ENCODE measurements at regions not wholly inside any gene's neighbourhood (a gene's known extent, or its start where the extent isn't known, plus 50 kb on each side); places are given as distances from the start of the nearest gene placed in this dataset.
"Not testable (repeated sequence)": the region's sequence is repeated elsewhere in the genome, so short reads cannot be mapped to it uniquely, and the experiment has no call there.

- POLR2A ChIA-PET: no interaction called here
- DNase-seq (ENCODE audit: low read depth): no peak
- Histone ChIP-seq H3K27me3 (ENCODE audit: control insufficient read depth, insufficient read depth, low read length) (no peaks in the 10 kb centered on the region), H3K4me3 (ENCODE audit: low read depth, low read length) (no peak overlapping the region), H3K36me3 (ENCODE audit: control insufficient read depth, insufficient read depth, low read length) (no peaks in the 10 kb centered on the region)
- CTCF ChIA-PET: no interaction called here
- no peak for TF ChIP-seq CTCF (IDR thresholded peaks at IDR 0.05; ENCODE audit: insufficient read depth, low read depth, low read length)
Measured at GRCh38 chr13:67474115-67474514, 244.0 kb upstream of the PCDH9 start.

- no peak overlapping the region for H3K4me3 ChIP-seq (ENCODE audit: low read depth, low read length)
- H3K36me3 ChIP-seq (ENCODE audit: control insufficient read depth, insufficient read depth, low read length): no peaks in the 10 kb centered on the region
- POLR2A ChIA-PET: no interaction called here
- no peak for TF ChIP-seq CTCF (IDR thresholded peaks at IDR 0.05; ENCODE audit: insufficient read depth, low read depth, low read length)
- no peak for DNase-seq (ENCODE audit: low read depth)
- no peaks in the 10 kb centered on the region for H3K27me3 ChIP-seq (ENCODE audit: control insufficient read depth, insufficient read depth, low read length)
- CTCF ChIA-PET: no interaction called here
Measured at GRCh38 chr13:67469623-67470022, 239.5 kb upstream of the PCDH9 start.

DNA sequence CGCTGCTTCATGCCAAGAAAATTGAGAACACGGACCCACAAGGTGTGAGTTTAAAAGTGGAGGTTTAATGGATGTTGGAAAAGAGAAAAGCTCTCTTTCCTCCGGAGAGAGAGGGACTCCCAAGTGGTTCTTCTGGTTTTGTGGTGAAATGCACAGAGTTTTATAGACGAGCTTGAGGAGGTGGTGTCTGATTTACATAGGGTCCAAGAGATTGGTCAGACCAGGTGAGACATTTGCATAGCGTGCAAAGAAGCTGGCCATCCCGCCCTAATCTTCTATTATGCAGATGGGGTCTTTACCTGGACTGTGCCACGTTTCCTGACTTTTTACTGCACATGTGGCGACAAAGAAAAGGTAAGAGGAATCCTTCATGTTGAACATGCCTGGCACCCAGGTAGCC lies 236.4 kb upstream of the PCDH9 start:
- DNase-seq (ENCODE audit: low read depth): no peak
- CTCF ChIA-PET: no interaction called here
- H3K27me3 ChIP-seq (ENCODE audit: control insufficient read depth, insufficient read depth, low read length): no peaks in the 10 kb centered on the region
- no peak overlapping the region for H3K4me3 ChIP-seq (ENCODE audit: low read depth, low read length)
- H3K36me3 ChIP-seq (ENCODE audit: control insufficient read depth, insufficient read depth, low read length): no peaks in the 10 kb centered on the region
- POLR2A ChIA-PET: no interaction called here
- TF ChIP-seq CTCF (IDR thresholded peaks at IDR 0.05; ENCODE audit: insufficient read depth, low read depth, low read length): no peak

- CTCF ChIA-PET: no interaction called here
Measured at GRCh38 chr13:67464154-67464553, 234.0 kb upstream of the PCDH9 start.

DNA sequence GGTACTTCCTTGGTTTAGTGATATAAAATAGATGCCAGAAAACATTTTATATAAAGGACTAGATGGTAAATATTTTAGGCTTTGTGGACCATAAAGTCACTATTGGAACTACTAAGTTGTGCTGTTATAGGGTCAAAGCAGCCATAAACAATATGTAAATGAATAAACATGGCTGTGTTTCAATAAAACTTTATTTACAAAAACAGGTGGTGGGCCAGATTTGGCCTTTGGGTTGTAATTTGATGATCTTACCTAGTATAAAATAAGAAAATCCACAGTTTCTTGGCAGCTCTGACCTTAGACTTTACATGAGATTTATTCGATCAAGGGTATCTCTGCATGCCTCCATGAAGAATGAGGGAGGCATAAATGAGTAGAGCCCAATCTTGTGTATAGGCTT lies 232.0 kb upstream of the PCDH9 start:
- H3K36me3 ChIP-seq (ENCODE audit: control insufficient read depth, insufficient read depth, low read length): no peaks in the 10 kb centered on the region
- CTCF ChIA-PET: no interaction called here
- POLR2A ChIA-PET: no interaction called here
- DNase-seq (ENCODE audit: low read depth): no peak
- no peak for TF ChIP-seq CTCF (IDR thresholded peaks at IDR 0.05; ENCODE audit: insufficient read depth, low read depth, low read length)
- H3K27me3 ChIP-seq (ENCODE audit: control insufficient read depth, insufficient read depth, low read length): no peaks in the 10 kb centered on the region
- H3K4me3 ChIP-seq (ENCODE audit: low read depth, low read length): no peak overlapping the region

More at GRCh38 chr13:67464154-67464553, 234.0 kb upstream of the PCDH9 start:
- H3K36me3 ChIP-seq (ENCODE audit: control insufficient read depth, insufficient read depth, low read length): no peaks in the 10 kb centered on the region
- POLR2A ChIA-PET: no interaction called here
- no peak for TF ChIP-seq CTCF (IDR thresholded peaks at IDR 0.05; ENCODE audit: insufficient read depth, low read depth, low read length)
- DNase-seq (ENCODE audit: low read depth): no peak
- no peak overlapping the region for H3K4me3 ChIP-seq (ENCODE audit: low read depth, low read length)
- no peaks in the 10 kb centered on the region for H3K27me3 ChIP-seq (ENCODE audit: control insufficient read depth, insufficient read depth, low read length)

DNA sequence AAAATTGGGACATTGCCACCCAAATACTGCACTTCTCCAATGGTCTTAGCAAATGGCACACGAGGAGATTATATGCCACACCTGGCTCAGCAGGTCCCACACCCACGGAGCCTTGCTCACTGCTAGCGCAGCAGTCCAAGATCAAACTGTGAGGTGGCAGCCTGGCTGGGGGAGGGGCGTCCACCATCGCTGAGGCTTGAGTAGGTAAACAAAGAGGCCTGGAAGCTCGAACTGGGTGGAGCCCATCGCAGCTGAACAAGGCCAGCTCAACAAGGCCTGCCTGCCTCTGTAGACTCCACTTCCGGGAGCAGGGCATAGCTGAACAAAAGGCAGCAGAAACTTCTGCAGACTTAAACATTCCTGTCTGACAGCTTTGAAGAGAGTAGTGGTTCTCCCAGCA lies 222.4 kb upstream of the PCDH9 start:
- DNase-seq (ENCODE audit: low read depth); CTCF ChIA-PET; H3K27me3 ChIP-seq (ENCODE audit: control insufficient read depth, insufficient read depth, low read length); H3K4me3 ChIP-seq (ENCODE audit: low read depth, low read length); H3K36me3 ChIP-seq (ENCODE audit: control insufficient read depth, insufficient read depth, low read length); POLR2A ChIA-PET: not testable (repeated sequence)

All from BJ (cell line).